Smooth muscle cell (in vitro differentiated cells): ENCODE measurements at regions not wholly inside any gene's neighbourhood (a gene's known extent, or its start where the extent isn't known, plus 50 kb on each side); places are given as distances from the start of the nearest gene placed in this dataset.

Experiments
- DNase-seq: peaks from one replicate; lab custom pipeline; 2025; ENCODE audit not compliant: unreplicated experiment; lab: John Stamatoyannopoulos, UW
- H2AFZ ChIP-seq: fragments of 200-600 bp; sonication (generic); 2 replicates; pipeline ENCODE4 v1.6.0; 2016; ENCODE audit warnings: antibody characterized with exemption, low read depth, mild to moderate bottlenecking
- H3F3A ChIP-seq: fragments of 200-600 bp; sonication (generic); 2 replicates; pipeline ENCODE4 v1.6.0; 2017; ENCODE audit warnings: antibody characterized with exemption, low read depth
- H3K27ac ChIP-seq: fragments of 200-600 bp; sonication (generic); 2 replicates; pipeline ENCODE4 v1.5.1; 2016; ENCODE audit warnings: low read depth, mild to moderate bottlenecking
- H3K27me3 ChIP-seq: fragments of 200-600 bp; sonication (generic); 2 replicates; pipeline ENCODE4 v1.6.1; 2016; ENCODE audit warnings: low read depth, mild to moderate bottlenecking
- H3K36me3 ChIP-seq: fragments of 200-600 bp; sonication (generic); 2 replicates; pipeline ENCODE4 v1.5.1; 2016; ENCODE audit warnings: low read depth
- H3K4me1 ChIP-seq: fragments of 200-600 bp; sonication (generic); 2 replicates; pipeline ENCODE4 v1.5.1; 2016; ENCODE audit warnings: low read depth
- H3K4me2 ChIP-seq: fragments of 200-600 bp; sonication (generic); 2 replicates; pipeline ENCODE4 v1.6.0; 2016; ENCODE audit warnings: mild to moderate bottlenecking
- H3K4me3 ChIP-seq: fragments of 200-600 bp; sonication (generic); 2 replicates; pipeline ENCODE4 v1.5.1; 2016; ENCODE audit warnings: mild to moderate bottlenecking
- H3K79me2 ChIP-seq: fragments of 200-600 bp; sonication (generic); 2 replicates; pipeline ENCODE4 v1.6.0; 2016; ENCODE audit warnings: low read depth, mild to moderate bottlenecking
- H3K9ac ChIP-seq: fragments of 200-600 bp; sonication (generic); 2 replicates; pipeline ENCODE4 v1.6.0; 2016; ENCODE audit warnings: low read depth
- H3K9me3 ChIP-seq: fragments of 200-600 bp; sonication (generic); replicated peaks from 2 replicates; pipeline ENCODE4 v1.5.1; 2016; ENCODE audit warnings: low read depth
- H4K20me1 ChIP-seq: fragments of 200-600 bp; sonication (generic); 2 replicates; pipeline ENCODE4 v1.6.0; 2016; ENCODE audit warnings: low read depth
- WGBS: methylation state at CpG from one replicate; pipeline ENCODE4 v1.1.7; 2016; ENCODE audit warnings: low lambda C conversion rate; 5-methylcytosine and 5-hydroxymethylcytosine counted together
- TF ChIP-seq, protein P1 (sequence below): fragments of 200-600 bp; sonication (generic); IDR thresholded peaks from 2 replicates; pipeline ENCODE4 v1.5.1; 2017; ENCODE audit warnings: borderline replicate concordance, mild to moderate bottlenecking, antibody characterized with exemption; ENCODE audit not compliant: insufficient read depth, poor library complexity, severe bottlenecking

DNA sequence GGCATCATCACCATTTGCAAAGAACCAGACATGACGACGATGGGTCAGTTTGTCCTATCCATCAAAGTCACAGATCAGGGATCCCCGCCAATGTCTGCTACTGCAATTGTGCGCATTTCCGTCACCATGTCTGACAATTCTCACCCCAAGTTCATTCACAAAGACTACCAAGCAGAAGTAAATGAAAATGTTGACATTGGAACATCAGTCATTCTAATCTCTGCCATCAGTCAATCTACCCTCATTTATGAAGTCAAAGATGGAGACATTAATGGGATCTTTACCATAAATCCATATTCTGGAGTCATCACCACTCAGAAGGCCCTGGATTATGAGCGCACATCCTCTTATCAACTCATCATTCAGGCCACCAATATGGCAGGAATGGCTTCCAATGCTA lies 171.6 kb upstream of the MTNR1B start:
- Histone ChIP-seq H3K36me3 (no peaks in the 10 kb centered on the region), H3K27me3 (peaks cover 11% of the 10 kb centered on the region), H3K4me1 (peaks cover 21% of the 10 kb centered on the region), H4K20me1 (no peaks in the 10 kb centered on the region), H3K79me2 (no peaks in the 10 kb centered on the region), H3K27ac (no peak overlapping the region), H3F3A (no peaks in the 10 kb centered on the region), H2AFZ (no peak overlapping the region), H3K9ac (no peak overlapping the region), H3K4me2 (no peak overlapping the region), H3K4me3 (no peak overlapping the region), H3K9me3 (no peaks in the 10 kb centered on the region)
- 95% methylated on average over 6 of the region's 6 CpGs for WGBS
- DNase-seq = no peak
- TF ChIP-seq, protein P1, sequence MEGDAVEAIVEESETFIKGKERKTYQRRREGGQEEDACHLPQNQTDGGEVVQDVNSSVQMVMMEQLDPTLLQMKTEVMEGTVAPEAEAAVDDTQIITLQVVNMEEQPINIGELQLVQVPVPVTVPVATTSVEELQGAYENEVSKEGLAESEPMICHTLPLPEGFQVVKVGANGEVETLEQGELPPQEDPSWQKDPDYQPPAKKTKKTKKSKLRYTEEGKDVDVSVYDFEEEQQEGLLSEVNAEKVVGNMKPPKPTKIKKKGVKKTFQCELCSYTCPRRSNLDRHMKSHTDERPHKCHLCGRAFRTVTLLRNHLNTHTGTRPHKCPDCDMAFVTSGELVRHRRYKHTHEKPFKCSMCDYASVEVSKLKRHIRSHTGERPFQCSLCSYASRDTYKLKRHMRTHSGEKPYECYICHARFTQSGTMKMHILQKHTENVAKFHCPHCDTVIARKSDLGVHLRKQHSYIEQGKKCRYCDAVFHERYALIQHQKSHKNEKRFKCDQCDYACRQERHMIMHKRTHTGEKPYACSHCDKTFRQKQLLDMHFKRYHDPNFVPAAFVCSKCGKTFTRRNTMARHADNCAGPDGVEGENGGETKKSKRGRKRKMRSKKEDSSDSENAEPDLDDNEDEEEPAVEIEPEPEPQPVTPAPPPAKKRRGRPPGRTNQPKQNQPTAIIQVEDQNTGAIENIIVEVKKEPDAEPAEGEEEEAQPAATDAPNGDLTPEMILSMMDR = no peak

DNA sequence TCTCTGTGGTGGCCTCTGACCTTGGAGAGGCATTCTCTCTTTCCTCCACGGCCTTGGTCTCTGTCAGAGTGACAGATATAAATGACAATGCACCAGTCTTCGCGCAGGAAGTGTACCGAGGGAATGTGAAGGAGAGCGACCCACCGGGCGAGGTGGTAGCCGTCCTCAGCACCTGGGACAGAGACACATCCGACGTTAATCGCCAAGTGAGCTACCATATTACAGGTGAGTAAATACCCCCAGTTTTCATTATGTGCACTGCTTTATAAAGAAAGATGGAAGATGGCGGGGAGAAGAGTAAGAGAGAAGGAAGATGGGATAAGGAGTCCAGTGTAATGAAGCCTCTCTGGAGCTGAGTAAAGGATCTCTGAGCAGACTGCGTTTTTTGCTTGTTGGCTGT lies 167.8 kb upstream of the MTNR1B start:
- H3K9me3 ChIP-seq = no peaks in the 10 kb centered on the region
- H2AFZ ChIP-seq = no peak overlapping the region
- H3K36me3 ChIP-seq = no peaks in the 10 kb centered on the region
- H3K27me3 ChIP-seq = peaks cover 3% of the 10 kb centered on the region
- no peaks in the 10 kb centered on the region for H3F3A ChIP-seq
- no peaks in the 10 kb centered on the region for H4K20me1 ChIP-seq
- TF ChIP-seq, protein P1 = no peak
- no peak overlapping the region for H3K27ac ChIP-seq
- H3K4me1 ChIP-seq = no peaks in the 10 kb centered on the region
- no peak for DNase-seq
- 89% methylated on average over 13 of the region's 13 CpGs for WGBS
- no peak overlapping the region for H3K9ac ChIP-seq
- no peak overlapping the region for H3K4me3 ChIP-seq
- H3K4me2 ChIP-seq = no peak overlapping the region
- no peaks in the 10 kb centered on the region for H3K79me2 ChIP-seq

DNA sequence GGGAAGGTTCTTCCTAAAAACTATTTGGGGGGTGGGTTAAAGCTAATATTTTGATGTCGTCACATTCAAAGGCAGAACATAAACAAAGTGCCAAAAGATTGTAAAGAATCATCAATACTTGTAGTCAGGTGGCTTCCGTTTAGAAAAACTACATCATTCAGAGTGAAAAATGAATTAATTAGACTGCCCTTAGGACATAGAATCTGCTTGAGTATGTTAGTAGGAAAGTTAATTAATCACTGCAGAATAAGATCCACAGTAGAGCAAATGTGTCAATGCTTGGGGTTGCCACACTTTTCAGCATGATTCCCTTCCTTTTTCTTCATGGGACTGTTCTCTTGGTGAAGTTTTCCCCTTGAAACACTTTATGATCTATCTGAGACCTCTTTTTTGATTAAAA lies 166.8 kb upstream of the MTNR1B start:
- Histone ChIP-seq H3K9me3 (no peaks in the 10 kb centered on the region), H3K27me3 (no peaks in the 10 kb centered on the region), H3K27ac (no peak overlapping the region), H3K79me2 (no peaks in the 10 kb centered on the region), H3K4me2 (no peak overlapping the region), H3K36me3 (no peaks in the 10 kb centered on the region), H3F3A (no peaks in the 10 kb centered on the region), H3K9ac (no peak overlapping the region), H3K4me1 (no peaks in the 10 kb centered on the region), H2AFZ (no peak overlapping the region), H4K20me1 (no peaks in the 10 kb centered on the region), H3K4me3 (no peak overlapping the region)
- no peak for DNase-seq
- WGBS = 93% methylated on average over 2 of the region's 2 CpGs
- TF ChIP-seq, protein P1 = no peak

- H3F3A ChIP-seq = no peaks in the 10 kb centered on the region
- no peak overlapping the region for H2AFZ ChIP-seq
- H3K79me2 ChIP-seq = no peaks in the 10 kb centered on the region
- no peaks in the 10 kb centered on the region for H3K27me3 ChIP-seq
- no peak for DNase-seq
- no peak overlapping the region for H3K4me3 ChIP-seq
- no peaks in the 10 kb centered on the region for H4K20me1 ChIP-seq
- WGBS = 100% methylated on average over 1 of the region's 1 CpG
- H3K4me2 ChIP-seq = no peak overlapping the region
- no peak overlapping the region for H3K9ac ChIP-seq
- no peaks in the 10 kb centered on the region for H3K4me1 ChIP-seq
- TF ChIP-seq, protein P1 = no peak
- no peaks in the 10 kb centered on the region for H3K9me3 ChIP-seq
- no peak overlapping the region for H3K27ac ChIP-seq
- H3K36me3 ChIP-seq = no peaks in the 10 kb centered on the region
Observed at GRCh38 chr11:92803391-92803790, 166.1 kb upstream of the MTNR1B start.
